Loucy (cell line): ENCODE measurements at regions not wholly inside any gene's neighbourhood (a gene's known extent, or its start where the extent isn't known, plus 50 kb on each side); places are given as distances from the start of the nearest gene placed in this dataset.

Source experiments
- H2AFZ ChIP-seq: fragments of 200-600 bp; sonication (generic); 2 replicates; pipeline ENCODE4 v1.6.0; 2016; ENCODE audit warnings: antibody characterized with exemption, mild to moderate bottlenecking, low read length, moderate library complexity
- H3F3A ChIP-seq: fragments of 200-600 bp; 2 replicates; pipeline ENCODE4 v1.6.0; 2016; ENCODE audit warnings: antibody characterized with exemption, low read depth, mild to moderate bottlenecking
- H3K27me3 ChIP-seq: fragments of 200-600 bp; sonication (generic); 2 replicates; pipeline ENCODE4 v1.6.1; 2014; ENCODE audit warnings: low read length, mild to moderate bottlenecking; ENCODE audit not compliant: insufficient read depth, poor library complexity, severe bottlenecking
- H3K36me3 ChIP-seq: fragments of 200-600 bp; sonication (generic); 2 replicates; pipeline ENCODE4 v1.6.1; 2016; ENCODE audit warnings: low read length; ENCODE audit not compliant: insufficient read depth
- H3K4me1 ChIP-seq: fragments of 200-600 bp; sonication (generic); 2 replicates; pipeline ENCODE4 v1.5.1; 2014; ENCODE audit warnings: low read length, mild to moderate bottlenecking; ENCODE audit not compliant: insufficient read depth, poor library complexity, severe bottlenecking
- H3K4me2 ChIP-seq: fragments of 200-600 bp; sonication (generic); 2 replicates; pipeline ENCODE4 v1.6.0; 2014; ENCODE audit warnings: antibody characterized with exemption, low read length, low read depth, mild to moderate bottlenecking; ENCODE audit not compliant: poor library complexity, severe bottlenecking
- H3K4me3 ChIP-seq: fragments of 200-600 bp; sonication (generic); 2 replicates; pipeline ENCODE4 v1.5.1; 2014; ENCODE audit warnings: low read length, mild to moderate bottlenecking, mixed read lengths; ENCODE audit not compliant: poor library complexity, severe bottlenecking
- H3K79me2 ChIP-seq: fragments of 200-600 bp; sonication (generic); 2 replicates; pipeline ENCODE4 v1.6.1; 2014; ENCODE audit warnings: low read length; ENCODE audit not compliant: insufficient read depth
- H3K9ac ChIP-seq: fragments of 200-600 bp; sonication (generic); 2 replicates; pipeline ENCODE4 v1.6.0; 2014; ENCODE audit warnings: mild to moderate bottlenecking, low read depth, low read length, moderate library complexity; ENCODE audit not compliant: poor library complexity, severe bottlenecking
- H3K9me2 ChIP-seq: fragments of 200-600 bp; sonication (generic); replicated peaks from 2 replicates; pipeline ENCODE4 v1.6.1; 2016; ENCODE audit warnings: low read depth, low read length, mixed read lengths
- H3K9me3 ChIP-seq: fragments of 200-600 bp; sonication (generic); 2 replicates; pipeline ENCODE4 v1.6.1; 2014; ENCODE audit warnings: mild to moderate bottlenecking, antibody characterized with exemption, low read length, low read depth; ENCODE audit not compliant: insufficient read depth
- H4K20me1 ChIP-seq: fragments of 200-600 bp; sonication (generic); 2 replicates; pipeline ENCODE4 v1.6.0; 2014; ENCODE audit warnings: antibody characterized with exemption, low read length, mild to moderate bottlenecking; ENCODE audit not compliant: insufficient read depth, poor library complexity, severe bottlenecking
- CTCF ChIP-seq: fragments of 200-600 bp; sonication (generic); conservative IDR thresholded peaks from 2 replicates; pipeline ENCODE4 v1.5.1; 2014; ENCODE audit warnings: mild to moderate bottlenecking, antibody characterized with exemption, low read length
- EZH2phosphoT487 ChIP-seq: fragments of 200-600 bp; IDR thresholded peaks from 2 replicates; pipeline ENCODE4 v1.6.1; 2018; ENCODE audit warnings: antibody characterized with exemption, mild to moderate bottlenecking, moderate library complexity, borderline replicate concordance

- Histone ChIP-seq H3K4me1 (no peaks in the 10 kb centered on the region), H3K9me3 (no peaks in the 10 kb centered on the region), H3K9me2 (no peaks in the 10 kb centered on the region), H4K20me1 (no peaks in the 10 kb centered on the region), H3K9ac (no peak overlapping the region), H3K4me3 (no peak overlapping the region), H3K79me2 (no peaks in the 10 kb centered on the region), H3F3A (no peaks in the 10 kb centered on the region), H2AFZ (no peak overlapping the region), H3K4me2 (no peak overlapping the region), H3K27me3 (no peaks in the 10 kb centered on the region), H3K36me3 (no peaks in the 10 kb centered on the region)
- no peak for TF ChIP-seq CTCF
- no peak for TF ChIP-seq EZH2phosphoT487
These were observed 65.5 kb upstream of the KLF3 start for GRCh38 chr4:38598489-38598888.

- no peaks in the 10 kb centered on the region for H3K79me2 ChIP-seq
- H3K4me3 ChIP-seq = no peak overlapping the region
- TF ChIP-seq EZH2phosphoT487 = no peak
- H3K36me3 ChIP-seq = no peaks in the 10 kb centered on the region
- no peaks in the 10 kb centered on the region for H3K9me3 ChIP-seq
- H3F3A ChIP-seq = no peaks in the 10 kb centered on the region
- no peaks in the 10 kb centered on the region for H4K20me1 ChIP-seq
- H3K27me3 ChIP-seq = no peaks in the 10 kb centered on the region
- no peaks in the 10 kb centered on the region for H3K9me2 ChIP-seq
- H3K4me2 ChIP-seq = no peak overlapping the region
- no peak overlapping the region for H3K9ac ChIP-seq
- no peak overlapping the region for H2AFZ ChIP-seq
- no peaks in the 10 kb centered on the region for H3K4me1 ChIP-seq
These were observed 63.4 kb upstream of the KLF3 start for GRCh38 chr4:38600575-38600974.

DNA sequence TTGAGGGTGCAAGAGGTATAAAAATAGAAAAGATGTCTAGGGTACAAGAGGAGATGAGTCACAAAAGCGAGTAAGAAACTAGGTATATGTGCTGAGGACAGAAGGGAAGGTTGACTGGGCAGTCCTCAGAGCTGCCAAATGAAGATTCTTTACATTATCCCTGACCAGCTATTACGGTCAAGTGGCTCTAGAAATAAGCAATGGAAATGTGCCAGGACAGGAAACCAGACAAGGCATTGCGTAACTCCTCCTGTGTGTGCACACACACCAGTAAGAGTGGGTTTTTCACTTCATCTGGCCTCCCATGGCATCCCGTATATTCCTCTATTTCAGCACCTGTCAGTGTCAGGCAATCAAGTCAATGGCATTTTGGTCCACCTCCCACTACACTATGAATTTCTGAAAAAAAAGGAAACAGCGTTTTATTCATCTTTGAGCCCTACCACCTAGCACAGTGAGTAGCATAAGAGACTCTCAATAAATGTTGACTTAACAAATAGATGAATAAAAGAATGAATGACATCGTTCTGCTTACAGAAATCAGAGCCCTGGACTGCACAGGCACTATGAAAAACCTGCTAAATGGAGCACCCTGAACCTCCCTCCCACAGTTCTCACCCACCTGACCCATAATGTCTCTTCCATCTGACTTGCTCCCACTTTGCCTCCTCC is 62.6 kb upstream of the KLF3 start:
- H3K27me3 ChIP-seq = no peaks in the 10 kb centered on the region
- TF ChIP-seq EZH2phosphoT487 (no peak), CTCF (no peak)
- no peaks in the 10 kb centered on the region for H3F3A ChIP-seq
- H3K4me1 ChIP-seq = no peaks in the 10 kb centered on the region
- no peak overlapping the region for H2AFZ ChIP-seq
- no peaks in the 10 kb centered on the region for H3K79me2 ChIP-seq
- H3K9me2 ChIP-seq = no peaks in the 10 kb centered on the region
- no peak overlapping the region for H3K4me2 ChIP-seq
- H3K4me3 ChIP-seq = no peak overlapping the region
- H4K20me1 ChIP-seq = no peaks in the 10 kb centered on the region
- H3K9ac ChIP-seq = no peak overlapping the region
- H3K36me3 ChIP-seq = no peaks in the 10 kb centered on the region
- no peaks in the 10 kb centered on the region for H3K9me3 ChIP-seq

DNA sequence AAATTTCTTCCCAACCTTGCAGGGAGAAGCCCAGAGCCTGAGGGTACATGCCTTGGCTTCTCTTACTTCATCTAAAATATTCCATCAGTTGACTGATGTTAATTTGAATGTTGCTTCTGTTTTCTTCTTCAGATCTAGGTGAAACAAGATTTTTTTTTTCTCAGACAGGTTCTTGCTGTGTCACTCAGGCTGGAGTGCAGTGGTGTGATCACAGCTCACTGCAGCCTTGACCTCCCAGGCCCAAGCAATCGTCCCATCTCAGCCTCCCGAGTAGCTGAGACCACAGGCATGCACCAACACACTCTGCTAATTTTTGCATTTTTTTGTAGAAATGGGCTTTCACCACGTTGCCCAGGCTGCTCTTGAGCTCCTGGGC is 62.1 kb upstream of the KLF3 start:
- Histone ChIP-seq H3K9me2 (no peaks in the 10 kb centered on the region), H3F3A (no peaks in the 10 kb centered on the region), H3K4me3 (no peak overlapping the region), H3K9me3 (no peaks in the 10 kb centered on the region), H3K79me2 (no peaks in the 10 kb centered on the region), H3K27me3 (no peaks in the 10 kb centered on the region), H3K4me1 (no peaks in the 10 kb centered on the region), H3K36me3 (no peaks in the 10 kb centered on the region), H3K9ac (no peak overlapping the region), H4K20me1 (no peaks in the 10 kb centered on the region), H2AFZ (no peak overlapping the region), H3K4me2 (no peak overlapping the region)
- no peak for TF ChIP-seq CTCF
- TF ChIP-seq EZH2phosphoT487 = no peak
